ENCODE measurements at regions not wholly inside any gene's neighbourhood (a gene's known extent, or its start where the extent isn't known, plus 50 kb on each side); places are given as distances from the start of the nearest gene placed in this dataset.

DNA sequence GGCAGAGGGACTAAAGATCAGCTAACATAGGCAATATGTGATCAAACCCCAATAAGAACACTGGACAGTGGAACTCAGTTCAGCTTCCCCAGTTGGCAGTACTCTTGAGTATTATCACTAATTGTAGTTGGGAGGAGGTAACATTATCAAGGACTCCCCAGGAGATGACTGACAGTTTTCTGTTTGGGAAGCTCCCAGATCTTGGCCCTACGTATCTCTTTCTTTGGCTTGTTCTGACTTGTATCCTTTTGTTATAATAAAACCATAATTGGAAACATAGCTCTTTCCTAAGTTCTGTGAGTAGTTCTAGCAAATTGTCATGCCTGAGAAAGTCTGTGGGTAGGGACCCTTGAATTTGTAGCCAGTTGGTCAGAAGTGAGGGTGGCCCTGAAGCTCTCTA is 316.4 kb downstream of the ZNF621 start:
- TF ChIP-seq EZH2 (IDR thresholded peaks at IDR 0.05; ENCODE audit: insufficient read depth, low read length) = no peak
- TF ChIP-seq, protein P1, sequence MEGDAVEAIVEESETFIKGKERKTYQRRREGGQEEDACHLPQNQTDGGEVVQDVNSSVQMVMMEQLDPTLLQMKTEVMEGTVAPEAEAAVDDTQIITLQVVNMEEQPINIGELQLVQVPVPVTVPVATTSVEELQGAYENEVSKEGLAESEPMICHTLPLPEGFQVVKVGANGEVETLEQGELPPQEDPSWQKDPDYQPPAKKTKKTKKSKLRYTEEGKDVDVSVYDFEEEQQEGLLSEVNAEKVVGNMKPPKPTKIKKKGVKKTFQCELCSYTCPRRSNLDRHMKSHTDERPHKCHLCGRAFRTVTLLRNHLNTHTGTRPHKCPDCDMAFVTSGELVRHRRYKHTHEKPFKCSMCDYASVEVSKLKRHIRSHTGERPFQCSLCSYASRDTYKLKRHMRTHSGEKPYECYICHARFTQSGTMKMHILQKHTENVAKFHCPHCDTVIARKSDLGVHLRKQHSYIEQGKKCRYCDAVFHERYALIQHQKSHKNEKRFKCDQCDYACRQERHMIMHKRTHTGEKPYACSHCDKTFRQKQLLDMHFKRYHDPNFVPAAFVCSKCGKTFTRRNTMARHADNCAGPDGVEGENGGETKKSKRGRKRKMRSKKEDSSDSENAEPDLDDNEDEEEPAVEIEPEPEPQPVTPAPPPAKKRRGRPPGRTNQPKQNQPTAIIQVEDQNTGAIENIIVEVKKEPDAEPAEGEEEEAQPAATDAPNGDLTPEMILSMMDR (IDR thresholded peaks at IDR 0.05; ENCODE audit: insufficient read depth, low read depth, low read length) = no peak
- Mint-ChIP-seq H3K36me3 (ENCODE audit: low read depth, unreplicated experiment) (no peaks in the 10 kb centered on the region), H3K9me3 (ENCODE audit: unreplicated experiment) (no peaks in the 10 kb centered on the region), H3K27ac (ENCODE audit: unreplicated experiment) (no peak overlapping the region), H3K4me1 (ENCODE audit: low read depth, unreplicated experiment) (peaks cover 7% of the 10 kb centered on the region), H3K4me3 (ENCODE audit: unreplicated experiment) (no peak overlapping the region), H3K27me3 (ENCODE audit: low read depth, unreplicated experiment) (peaks cover 2% of the 10 kb centered on the region)
- Histone ChIP-seq H3K27ac (ENCODE audit: low read depth, low read length) (no peak overlapping the region), H3K9me3 (ENCODE audit: insufficient read depth, low read depth, low read length) (no peaks in the 10 kb centered on the region), H4K20me1 (ENCODE audit: insufficient read depth, low read length) (no peaks in the 10 kb centered on the region), H2AFZ (ENCODE audit: low read depth, low read length) (no peak overlapping the region), H3K9ac (ENCODE audit: low read length) (no peak overlapping the region), H3K79me2 (ENCODE audit: insufficient read depth, low read length) (no peaks in the 10 kb centered on the region), H3K4me2 (ENCODE audit: low read length) (no peak overlapping the region), H3K36me3 (ENCODE audit: insufficient read depth, low read length) (no peaks in the 10 kb centered on the region), H3K4me3 (ENCODE audit: insufficient read depth, low read depth, low read length) (no peak overlapping the region), H3K27me3 (ENCODE audit: insufficient read depth, low read length) (peaks cover 3% of the 10 kb centered on the region), H3K4me1 (ENCODE audit: insufficient read depth, low read length) (no peaks in the 10 kb centered on the region)
- FAIRE-seq = no peak
- no peak for DNase-seq (ENCODE audit: low read depth)

DNA sequence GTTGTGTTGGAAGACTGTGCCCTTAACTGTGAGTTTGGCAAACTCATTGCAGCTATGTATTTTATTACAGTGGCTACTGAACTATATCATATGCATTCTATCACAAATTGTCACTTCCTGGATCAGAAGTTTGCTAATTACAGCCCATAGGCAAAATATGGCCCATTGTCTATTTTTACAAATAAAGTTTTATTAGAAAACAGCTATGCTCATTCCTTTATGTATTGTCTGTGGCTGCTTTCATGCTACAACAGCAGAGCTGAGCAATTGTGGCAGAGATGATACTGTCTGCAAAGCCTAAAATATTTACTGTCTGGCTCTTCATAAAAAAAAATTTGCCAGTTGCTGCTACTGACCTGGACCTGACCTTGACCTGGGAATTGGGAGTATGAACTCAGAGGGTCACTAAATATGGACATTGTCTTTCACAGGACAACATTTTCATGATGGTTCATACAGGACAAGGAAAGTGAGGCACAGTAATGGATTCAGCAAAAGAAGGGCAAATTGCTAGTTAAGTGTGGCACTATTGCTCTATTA is 316.9 kb downstream of the ZNF621 start:
- Histone ChIP-seq H2AFZ (ENCODE audit: low read depth, low read length) (no peak overlapping the region), H3K4me3 (ENCODE audit: insufficient read depth, low read depth, low read length) (no peak overlapping the region), H3K27me3 (ENCODE audit: insufficient read depth, low read length) (peaks cover 4% of the 10 kb centered on the region), H3K27ac (ENCODE audit: low read depth, low read length) (no peak overlapping the region), H3K36me3 (ENCODE audit: insufficient read depth, low read length) (no peaks in the 10 kb centered on the region), H3K4me1 (ENCODE audit: insufficient read depth, low read length) (no peaks in the 10 kb centered on the region), H3K79me2 (ENCODE audit: insufficient read depth, low read length) (no peaks in the 10 kb centered on the region), H3K9me3 (ENCODE audit: insufficient read depth, low read depth, low read length) (no peaks in the 10 kb centered on the region), H3K9ac (ENCODE audit: low read length) (no peak overlapping the region), H3K4me2 (ENCODE audit: low read length) (no peak overlapping the region), H4K20me1 (ENCODE audit: insufficient read depth, low read length) (no peaks in the 10 kb centered on the region)
- no peak for FAIRE-seq
- no peaks in the 10 kb centered on the region for H3K36me3 Mint-ChIP-seq (ENCODE audit: low read depth, unreplicated experiment)
- peaks cover 2% of the 10 kb centered on the region for H3K9me3 Mint-ChIP-seq (ENCODE audit: unreplicated experiment)
- H3K4me3 Mint-ChIP-seq (ENCODE audit: unreplicated experiment) = no peak overlapping the region
- peaks cover 10% of the 10 kb centered on the region for H3K4me1 Mint-ChIP-seq (ENCODE audit: low read depth, unreplicated experiment)
- DNase-seq (ENCODE audit: low read depth) = no peak
- TF ChIP-seq EZH2 (IDR thresholded peaks at IDR 0.05; ENCODE audit: insufficient read depth, low read length) = no peak
- TF ChIP-seq, protein P1 (IDR thresholded peaks at IDR 0.05; ENCODE audit: insufficient read depth, low read depth, low read length) = no peak
- H3K27me3 Mint-ChIP-seq (ENCODE audit: low read depth, unreplicated experiment) = peaks cover 2% of the 10 kb centered on the region
- no peak overlapping the region for H3K27ac Mint-ChIP-seq (ENCODE audit: unreplicated experiment)

DNA sequence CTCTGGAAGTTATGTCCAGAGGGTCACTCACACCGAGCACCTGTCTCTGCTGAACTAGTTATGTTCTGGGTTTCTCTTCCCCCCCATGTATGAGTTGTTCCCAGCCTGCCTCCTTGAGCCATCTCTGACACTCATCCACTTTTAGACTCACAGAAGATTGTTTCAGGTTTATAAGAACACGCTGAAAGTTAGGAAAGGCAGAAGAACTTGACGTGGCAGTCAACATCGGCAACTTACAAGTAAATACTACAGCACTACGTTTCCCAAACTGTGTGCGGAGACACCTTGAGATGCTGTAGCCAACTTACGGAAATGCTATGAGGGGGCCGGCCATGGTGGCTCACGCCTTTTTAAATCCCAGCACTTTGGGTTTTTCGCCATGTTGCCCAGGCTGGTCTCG is 318.0 kb downstream of the ZNF621 start:
- FAIRE-seq (no peak), DNase-seq (ENCODE audit: low read depth) (no peak)
- H3K9me3 Mint-ChIP-seq (ENCODE audit: unreplicated experiment) = peaks cover 2% of the 10 kb centered on the region
- H3K9me3 ChIP-seq (ENCODE audit: insufficient read depth, low read depth, low read length) = no peaks in the 10 kb centered on the region
- no peak overlapping the region for H3K27ac ChIP-seq (ENCODE audit: low read depth, low read length)
- no peaks in the 10 kb centered on the region for H4K20me1 ChIP-seq (ENCODE audit: insufficient read depth, low read length)
- no peaks in the 10 kb centered on the region for H3K79me2 ChIP-seq (ENCODE audit: insufficient read depth, low read length)
- TF ChIP-seq, protein P1 (IDR thresholded peaks at IDR 0.05; ENCODE audit: insufficient read depth, low read depth, low read length) = no peak
- no peak for TF ChIP-seq EZH2 (IDR thresholded peaks at IDR 0.05; ENCODE audit: insufficient read depth, low read length)
- no peak overlapping the region for H2AFZ ChIP-seq (ENCODE audit: low read depth, low read length)
- H3K36me3 ChIP-seq (ENCODE audit: insufficient read depth, low read length) = no peaks in the 10 kb centered on the region
- H3K36me3 Mint-ChIP-seq (ENCODE audit: low read depth, unreplicated experiment) = no peaks in the 10 kb centered on the region
- H3K27me3 ChIP-seq (ENCODE audit: insufficient read depth, low read length) = peaks cover 4% of the 10 kb centered on the region
- no peak overlapping the region for H3K4me3 Mint-ChIP-seq (ENCODE audit: unreplicated experiment)
- H3K27me3 Mint-ChIP-seq (ENCODE audit: low read depth, unreplicated experiment) = peaks cover 2% of the 10 kb centered on the region
- no peak overlapping the region for H3K4me3 ChIP-seq (ENCODE audit: insufficient read depth, low read depth, low read length)
- no peak overlapping the region for H3K27ac Mint-ChIP-seq (ENCODE audit: unreplicated experiment)
- no peaks in the 10 kb centered on the region for H3K4me1 ChIP-seq (ENCODE audit: insufficient read depth, low read length)
- peaks cover 17% of the 10 kb centered on the region for H3K4me1 Mint-ChIP-seq (ENCODE audit: low read depth, unreplicated experiment)
- H3K9ac ChIP-seq (ENCODE audit: low read length) = no peak overlapping the region
- no peak overlapping the region for H3K4me2 ChIP-seq (ENCODE audit: low read length)
